HepG2 (cell line): ENCODE measurements at regions not wholly inside any gene's neighbourhood (a gene's known extent, or its start where the extent isn't known, plus 50 kb on each side); places are given as distances from the start of the nearest gene placed in this dataset.

ENCODE experiments used
- ATAC-seq: fragments of 200-7000 bp; cut with Tn5 transposase; 3 replicates; pipeline ENCODE4 v1.9.1; 2020; ENCODE audit warnings: mild to moderate bottlenecking, moderate library complexity
- BruUV-seq: library from RNA; stranded (reverse); fragments of 400-500 nt; replicated peaks from 2 replicates; lab custom pipeline; 2021; lab: Mats Ljungman, UMichigan
- CTCF ChIA-PET: fragments of 300-600 bp; formaldehyde crosslinking; extraction: SDS; loops from one replicate; lab custom pipeline; 2021; ENCODE audit warnings: low total read pairs, inconsistent platforms, low intra/inter-chr PET ratio; lab: Yijun Ruan, JAX
- POLR2A ChIA-PET: fragments of 350-600 bp; sonication (Branson Sonifier 250); formaldehyde crosslinking; loops from one replicate; lab custom pipeline; 2020; ENCODE audit warnings: antibody characterized with exemption, inconsistent platforms; lab: Yijun Ruan, JAX
- DNase-seq: peaks from one replicate; pipeline ENCODE4 v3.0.0-alpha.2; 2015; ENCODE audit warnings: low spot score
- FAIRE-seq: peaks from 3 replicates; lab custom pipeline; 2011; peaks lifted over from hg19 to GRCh38; lab: Jason Lieb, UNC
- H2AFZ ChIP-seq: one replicate; pipeline ENCODE4 v1.6.1; 2011; ENCODE audit warnings: low read length, inconsistent platforms
- H3K27ac ChIP-seq: fragments of 300-600 bp; 3 replicates; pipeline ENCODE4 v1.8.0; 2011; ENCODE audit warnings: mixed run types, mild to moderate bottlenecking, mixed read lengths, low read length, inconsistent platforms; ENCODE audit not compliant: insufficient read depth; ENCODE audit errors: extremely low read length
- H3K27me3 ChIP-seq, 2 experiments: fragments of 200-600 bp in 1 of 2; 2 replicates in 1 of 2; 3 replicates in 1 of 2; pipeline versions ENCODE4 v1.6.0 to v1.8.0; 2011; ENCODE audit warnings: low read length in 2 of 2, mild to moderate bottlenecking in 2 of 2, moderate library complexity in 2 of 2, inconsistent platforms in 1 of 2; ENCODE audit not compliant: insufficient read depth in 2 of 2, control insufficient read depth in 1 of 2
- H3K36me3 ChIP-seq, 2 experiments: fragments of 200-600 bp in 1 of 2; replicated peaks in 1 of 2; 2 replicates in 1 of 2; 3 replicates in 1 of 2; pipeline versions ENCODE4 v1.5.1 to v1.8.0; 2011; ENCODE audit warnings: low read length in 2 of 2, inconsistent platforms in 1 of 2; ENCODE audit not compliant: insufficient read depth in 2 of 2, control insufficient read depth in 1 of 2
- H3K4me1 ChIP-seq: 2 replicates; pipeline ENCODE4 v1.5.1; 2012; ENCODE audit warnings: low read length, inconsistent platforms; ENCODE audit not compliant: insufficient read depth
- H3K4me2 ChIP-seq: 2 replicates; pipeline ENCODE4 v1.6.0; 2011; ENCODE audit warnings: low read depth, low read length, inconsistent platforms
- H3K4me3 ChIP-seq, 3 experiments: fragments of 200-600 bp in 1 of 3; sonication (generic), shearing (Covaris generic) in 1 of 3; replicated peaks in 1 of 3; 2 replicates each; pipeline ENCODE4 v1.5.1; 2011 to 2016; ENCODE audit warnings: low read length in 3 of 3, inconsistent platforms in 2 of 3, low read depth in 2 of 3, mild to moderate bottlenecking in 2 of 3, control low read depth in 1 of 3, mixed read lengths in 1 of 3; ENCODE audit not compliant: insufficient read depth in 1 of 3
- H3K79me2 ChIP-seq: one replicate; pipeline ENCODE4 v1.6.1; 2011; ENCODE audit warnings: low read length, inconsistent platforms; ENCODE audit not compliant: insufficient read depth
- H3K9ac ChIP-seq: 2 replicates; pipeline ENCODE4 v1.6.0; 2011; ENCODE audit warnings: mild to moderate bottlenecking, low read depth, low read length, inconsistent platforms; ENCODE audit not compliant: insufficient read depth
- H3K9me3 ChIP-seq: 2 replicates; pipeline ENCODE4 v1.5.1; 2012; ENCODE audit warnings: mild to moderate bottlenecking, low read length
- H4K20me1 ChIP-seq: 2 replicates; pipeline ENCODE4 v1.6.0; 2011; ENCODE audit warnings: inconsistent platforms, mild to moderate bottlenecking, low read length, moderate library complexity; ENCODE audit not compliant: insufficient read depth
- AHR ChIP-seq: IDR thresholded peaks from 2 replicates; pipeline ENCODE4 v1.6.1; 2018; ENCODE audit warnings: missing genetic modification reagents, missing compliant biosample characterization
- EED ChIP-seq: sonication (generic); formaldehyde crosslinking; IDR thresholded peaks from 2 replicates; pipeline ENCODE4 v1.5.0; 2020; ENCODE audit warnings: mild to moderate bottlenecking, missing genetic modification reagents
- JUN ChIP-seq: sonication (generic); formaldehyde crosslinking; IDR thresholded peaks from 2 replicates; pipeline ENCODE4 v1.4.0; 2020; ENCODE audit warnings: mild to moderate bottlenecking, missing genetic modification reagents
- LRRFIP1 ChIP-seq: sonication (generic); formaldehyde crosslinking; conservative IDR thresholded peaks from 2 replicates; pipeline ENCODE4 v1.4.0; 2020; ENCODE audit warnings: missing genetic modification reagents
- MTA3 ChIP-seq: sonication (generic); formaldehyde crosslinking; IDR thresholded peaks from 2 replicates; pipeline ENCODE4 v1.4.0; 2020; ENCODE audit warnings: missing genetic modification reagents
- PAF1 ChIP-seq: IDR thresholded peaks from 2 replicates; pipeline ENCODE4 v1.6.1; 2016; ENCODE audit warnings: missing genetic modification reagents, missing compliant biosample characterization
- RAD51 ChIP-seq: fragments of 450-650 bp; IDR thresholded peaks from 2 replicates; pipeline ENCODE4 v1.6.1; 2016; ENCODE audit warnings: borderline replicate concordance
- RELA ChIP-seq: sonication (generic); formaldehyde crosslinking; IDR thresholded peaks from 2 replicates; pipeline ENCODE4 v1.4.0; 2020; ENCODE audit warnings: missing genetic modification reagents
- RORA ChIP-seq: sonication (generic); formaldehyde crosslinking; IDR thresholded peaks from 2 replicates; pipeline ENCODE4 v1.5.0; 2020; ENCODE audit warnings: mild to moderate bottlenecking, missing genetic modification reagents, moderate library complexity
- WGBS: methylation state at CpG from one replicate; pipeline ENCODE4 v1.1.6; 2017; ENCODE audit warnings: low lambda C conversion rate; 5-methylcytosine and 5-hydroxymethylcytosine counted together
- in situ Hi-C: cut with HindIII; loops from 2 replicates; pipeline ENCODE4 v1.10.0; 2017; ENCODE audit warnings: low pct_unique_long_range_greater_than_20kb; ENCODE audit not compliant: extremely low pct_ligation_motif_present
- intact Hi-C: fragments of 100-400 bp; cut with micrococcal nuclease; formaldehyde crosslinking; loops from one replicate; pipeline ENCODE4 v1.10.0; 2022; ENCODE audit not compliant: unreplicated experiment

GRCh38 chr2:16194931-16195680 lies 254.8 kb downstream of the MYCN start:
- Histone ChIP-seq H3K9me3 (no peaks in the 10 kb centered on the region), H3K79me2 (no peaks in the 10 kb centered on the region), H3K4me1 (peaks cover 39% of the 10 kb centered on the region), H3K4me2 (no peak overlapping the region), H4K20me1 (no peaks in the 10 kb centered on the region), H3K36me3 (no peaks in the 10 kb centered on the region), H3K27ac (no peak overlapping the region), H2AFZ (no peak overlapping the region), H3K4me3 (no peak overlapping the region), H3K9ac (no peak overlapping the region), H3K27me3 (no peaks in the 10 kb centered on the region)
- BruUV-seq, result no TSS peak
- in situ Hi-C loops (no loop called here), intact Hi-C loops (no loop called here)
- ATAC-seq (no peak), DNase-seq (no peak), FAIRE-seq (no peak)
- ChIA-PET CTCF (no interaction called here), POLR2A (no interaction called here)
- TF ChIP-seq AHR (CRISPR knock-in tag) (no peak), RELA (CRISPR knock-in tag) (no peak), PAF1 (CRISPR knock-in tag) (no peak), JUN (CRISPR knock-in tag) (no peak)
- WGBS, result 51% methylated on average over 6 of the region's 6 CpGs

GRCh38 chr2:16194530-16194929 lies 254.2 kb downstream of the MYCN start:
- POLR2A ChIA-PET, result no interaction called here
- H3K4me3 ChIP-seq, result no peak overlapping the region
- ATAC-seq, result no peak

More at GRCh38 chr2:16194530-16194929, 254.2 kb downstream of the MYCN start:
- H3K9me3 ChIP-seq, result no peaks in the 10 kb centered on the region
- H3K27me3 ChIP-seq, result no peaks in the 10 kb centered on the region
- no peak for DNase-seq
- BruUV-seq, result no TSS peak
- intact Hi-C loops, result no loop called here
- H3K4me2 ChIP-seq, result no peak overlapping the region
- H3K9ac ChIP-seq, result no peak overlapping the region
- no peak overlapping the region for H3K27ac ChIP-seq
- CTCF ChIA-PET, result no interaction called here
- no peak for FAIRE-seq
- no peak overlapping the region for H2AFZ ChIP-seq
- no peaks in the 10 kb centered on the region for H4K20me1 ChIP-seq
- no peak for TF ChIP-seq EED
- TF ChIP-seq RAD51, result peak; percentile 9; the same call in 1 of the 2 replicates
- no peak for TF ChIP-seq LRRFIP1
- TF ChIP-seq RORA (CRISPR knock-in tag), result no peak
- no peak for TF ChIP-seq MTA3 (CRISPR knock-in tag)
- 79% methylated on average over 4 of the region's 4 CpGs for WGBS
- in situ Hi-C loops, result no loop called here
- H3K36me3 ChIP-seq, result no peaks in the 10 kb centered on the region
- H3K4me1 ChIP-seq, result peaks cover 39% of the 10 kb centered on the region
- H3K79me2 ChIP-seq, result no peaks in the 10 kb centered on the region
